Renal pelvis (tissue), 1 donor: ENCODE measurements at regions not wholly inside any gene's neighbourhood (a gene's known extent, or its start where the extent isn't known, plus 50 kb on each side); places are given as distances from the start of the nearest gene placed in this dataset.
A peak's percentile ranks its signal among the peaks of the same experiment; 100 is the strongest.

ENCODE experiments used
- DNase-seq: peaks from one replicate; pipeline ENCODE4 v3.0.0-alpha.2; 2013

DNA sequence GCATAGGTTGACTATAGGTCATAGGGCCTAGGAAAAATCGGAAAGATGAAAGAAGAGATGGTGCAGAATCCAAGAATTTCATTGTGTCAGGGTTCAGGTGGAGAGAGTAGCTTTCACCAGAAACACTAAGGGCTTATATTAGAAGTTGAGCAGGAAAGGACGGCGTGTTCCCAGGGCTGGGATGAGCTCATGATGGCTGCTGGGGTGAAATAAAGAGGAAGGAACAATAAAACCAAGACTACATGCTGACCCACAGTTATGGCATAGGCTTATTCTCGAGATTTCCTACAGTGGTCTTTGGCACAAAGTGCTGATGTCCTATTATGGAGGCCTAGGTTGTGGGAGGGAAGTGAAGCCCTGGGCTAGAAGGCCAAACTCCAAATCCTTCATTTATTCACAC lies 195.8 kb downstream of the PTEN start:
- no peak for DNase-seq

DNA sequence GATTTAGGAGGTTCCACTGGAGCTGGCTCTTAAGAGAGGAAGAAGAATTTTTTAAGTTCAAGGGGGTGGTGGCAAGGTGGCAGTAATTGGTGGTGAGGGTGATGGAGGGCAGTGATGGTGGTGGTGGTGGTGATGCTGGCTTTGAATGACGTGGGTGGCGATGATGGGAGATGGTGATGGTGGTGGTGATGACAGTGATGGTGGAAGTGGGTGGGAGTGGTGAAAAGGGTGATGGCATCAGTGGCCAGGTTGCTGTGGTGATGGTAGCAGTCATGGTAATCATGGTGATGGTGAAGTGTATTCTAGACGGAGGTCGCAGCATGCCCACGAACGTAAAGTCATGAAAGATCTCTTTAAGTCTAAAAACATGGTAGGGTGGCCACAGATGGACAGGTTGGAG lies 197.3 kb downstream of the PTEN start:
- DNase-seq = no peak

DNA sequence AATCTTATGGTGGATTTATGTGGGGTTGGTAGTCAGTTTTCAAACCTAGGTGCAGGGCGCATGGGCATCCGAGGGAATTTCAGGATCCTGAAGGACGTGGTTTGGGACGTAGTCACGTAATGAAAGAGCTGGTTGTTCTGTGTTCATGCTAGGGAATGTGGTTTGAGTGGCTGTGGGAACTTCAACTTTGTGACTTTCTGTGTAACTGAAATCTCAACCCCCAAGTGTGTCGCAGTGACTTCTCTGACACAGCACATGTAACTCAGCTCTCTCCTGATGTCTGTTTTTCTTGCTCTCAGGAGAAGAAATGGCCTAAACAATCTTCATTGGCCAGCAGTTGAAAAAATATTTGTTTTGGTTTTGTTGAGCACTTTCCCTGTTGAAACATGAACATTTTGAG lies 199.0 kb downstream of the PTEN start:
- DNase-seq = no peak

DNA sequence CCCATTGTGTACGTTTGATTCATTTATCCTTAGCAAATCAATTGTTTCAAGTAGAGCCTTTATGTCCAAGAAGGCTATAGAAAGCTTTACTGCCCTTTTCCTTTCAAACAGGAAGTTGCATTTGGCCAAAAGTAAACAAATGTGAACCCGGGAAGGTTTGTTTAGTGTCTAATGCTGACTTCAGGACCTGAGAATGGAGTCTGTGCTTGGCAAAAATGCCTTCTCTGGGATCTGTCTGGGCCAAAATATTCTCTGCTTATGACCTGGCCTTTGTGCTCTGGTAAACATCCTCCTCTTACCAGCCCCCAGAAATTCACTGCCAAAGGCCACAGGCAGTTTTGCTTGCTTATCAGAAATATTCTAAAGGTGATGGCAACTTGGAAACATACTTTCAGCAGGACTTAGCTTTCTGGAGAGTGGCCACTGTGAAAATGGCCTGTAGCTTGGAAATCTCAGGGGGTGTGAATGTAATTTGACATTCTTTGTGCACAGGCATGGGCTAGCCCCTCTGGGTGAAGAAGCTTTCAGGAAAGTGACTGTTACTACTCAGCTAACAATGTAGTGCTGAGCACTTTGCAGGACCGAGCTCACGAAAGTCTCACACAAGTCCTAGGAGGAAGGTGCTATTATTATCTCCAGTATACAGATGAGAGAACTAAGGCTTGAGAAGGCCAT lies 199.5 kb downstream of the PTEN start:
- no peak for DNase-seq

DNA sequence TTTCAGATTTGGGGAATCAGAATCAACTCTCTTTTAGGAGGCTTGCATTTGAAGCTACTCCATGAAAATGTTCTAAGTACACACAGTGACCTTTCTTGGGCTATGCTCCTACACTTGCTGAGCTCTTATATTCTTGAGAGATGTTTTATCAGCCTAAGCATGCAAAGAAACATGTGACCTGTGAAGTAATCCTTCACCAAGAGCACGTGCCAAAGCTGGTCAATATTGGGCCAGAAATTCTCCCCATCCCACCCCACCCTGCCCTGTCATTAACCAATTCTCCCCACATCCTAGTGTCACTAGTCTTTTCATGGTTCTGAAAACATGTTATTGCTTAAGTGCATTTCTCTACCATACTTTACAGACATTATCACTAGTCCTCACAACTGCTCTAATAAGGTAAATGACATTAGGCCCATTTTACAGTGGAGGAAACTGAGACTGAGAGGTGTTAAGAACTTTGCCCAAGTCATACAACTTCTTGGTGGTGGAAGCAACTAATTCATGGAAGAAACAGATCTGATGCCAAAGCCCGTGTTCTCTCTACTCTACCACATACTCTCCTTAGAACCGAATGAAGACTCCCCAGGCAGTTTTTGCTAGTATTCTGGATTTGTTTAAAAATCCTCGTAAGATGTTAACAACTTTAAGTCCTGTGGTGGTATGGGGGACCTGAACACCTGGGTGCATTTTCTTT lies 200.6 kb downstream of the PTEN start:
- DNase-seq = no peak

DNA sequence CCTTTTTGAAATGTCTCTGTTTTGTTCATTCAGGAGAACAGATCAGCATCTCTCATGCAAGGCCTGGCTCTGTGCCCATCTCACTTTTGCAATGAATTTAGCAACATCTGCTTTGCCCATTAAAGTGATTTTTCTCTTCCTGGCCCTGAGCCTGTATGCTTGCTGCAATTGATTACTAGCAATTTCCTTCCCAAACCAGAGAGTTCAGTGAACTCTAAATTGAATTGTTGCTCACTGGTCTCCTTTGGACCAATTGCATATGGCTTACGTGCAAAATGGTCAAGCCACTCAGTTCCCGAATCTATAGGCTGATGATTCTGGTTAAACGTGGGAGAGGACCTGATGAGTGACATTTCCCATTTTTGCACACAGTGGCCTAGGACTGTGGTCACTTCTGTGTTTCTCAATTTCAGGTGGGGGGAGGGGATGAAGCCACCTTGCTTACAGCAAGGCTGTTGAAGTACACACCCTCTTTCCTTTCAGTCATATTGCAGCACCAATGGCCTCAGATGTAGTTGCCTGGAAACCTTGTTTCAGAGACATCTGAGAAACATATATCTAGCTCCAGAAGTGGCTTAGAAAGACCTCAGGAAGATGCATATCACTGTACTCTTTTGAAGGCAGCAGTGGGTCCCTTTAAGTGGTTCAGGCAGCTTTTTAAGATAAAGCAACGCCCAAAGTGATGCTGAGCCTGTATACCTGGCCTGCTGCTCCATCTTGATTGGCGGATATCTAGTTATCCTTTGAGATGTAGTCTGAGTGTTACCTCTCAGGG lies 201.4 kb downstream of the PTEN start:
- no peak for DNase-seq

DNA sequence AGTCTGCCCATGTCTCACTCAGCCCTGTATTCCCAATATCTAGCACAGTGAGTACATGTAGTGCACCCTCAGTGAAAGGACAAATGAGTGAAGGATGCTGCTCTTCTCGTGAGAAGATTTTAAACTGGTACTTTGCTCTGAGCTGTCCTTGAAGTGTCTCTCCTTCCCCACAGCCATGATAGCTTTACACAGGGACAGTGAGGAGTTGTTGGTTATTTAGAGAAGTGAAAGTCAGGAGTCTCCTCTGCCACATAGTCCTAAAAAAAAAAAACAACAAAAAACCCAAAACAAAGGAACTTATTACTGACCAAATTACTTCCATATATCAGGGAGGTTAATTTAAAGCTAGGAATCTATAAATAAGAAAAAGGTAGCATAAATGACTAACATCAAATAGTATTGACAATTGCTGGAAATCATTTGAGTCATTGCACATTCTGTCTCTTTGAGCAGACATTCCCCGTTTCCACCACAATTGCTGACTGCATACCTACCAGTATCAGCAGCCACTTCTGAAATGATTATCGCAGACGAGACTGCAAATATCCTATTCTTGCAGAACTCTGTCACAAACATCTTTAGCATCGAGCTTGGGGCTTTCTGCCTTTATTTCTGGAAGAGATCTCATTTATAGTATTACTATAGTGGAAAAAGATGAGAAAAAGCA lies 202.1 kb downstream of the PTEN start:
- DNase-seq = no peak

DNA sequence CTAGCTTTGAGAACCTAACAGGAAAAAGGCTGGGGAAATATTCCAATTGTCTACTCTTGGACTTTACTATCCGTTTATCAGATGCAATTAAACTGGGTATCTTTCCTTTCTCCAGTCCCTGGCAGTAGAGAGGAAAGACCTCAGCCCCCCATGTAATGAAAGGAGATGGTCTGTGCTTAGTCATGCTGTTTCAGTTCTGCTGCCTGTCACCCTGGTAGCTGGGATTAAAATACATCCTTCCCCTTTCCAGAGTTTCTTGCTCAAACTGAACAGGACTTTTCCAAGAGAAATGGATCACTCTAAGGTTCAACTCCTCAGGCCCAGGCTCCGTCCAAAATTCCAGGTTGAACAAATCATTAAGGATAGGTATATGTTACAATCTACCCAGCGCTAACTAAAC lies 202.9 kb downstream of the PTEN start:
- DNase-seq = no peak

DNA sequence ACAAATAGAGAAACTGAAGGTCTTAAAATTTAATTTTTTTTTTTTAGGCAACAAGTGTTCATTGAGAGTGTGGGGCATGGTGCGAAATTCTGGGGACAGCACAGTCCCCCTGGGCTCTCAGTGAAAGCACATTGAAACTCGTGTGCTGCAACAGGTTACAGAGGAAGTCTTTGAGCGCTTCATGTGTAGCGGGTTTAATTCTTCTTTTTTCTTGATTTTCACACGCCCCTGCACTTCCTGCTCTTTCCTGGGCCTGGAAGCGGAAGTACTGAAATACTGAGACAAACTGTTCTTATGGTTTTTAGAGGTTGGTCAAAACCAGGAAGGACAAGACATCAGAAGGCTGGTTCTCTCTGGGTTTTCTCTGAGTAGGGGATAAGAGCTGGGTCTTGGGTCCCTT lies 203.5 kb downstream of the PTEN start:
- DNase-seq = no peak

DNA sequence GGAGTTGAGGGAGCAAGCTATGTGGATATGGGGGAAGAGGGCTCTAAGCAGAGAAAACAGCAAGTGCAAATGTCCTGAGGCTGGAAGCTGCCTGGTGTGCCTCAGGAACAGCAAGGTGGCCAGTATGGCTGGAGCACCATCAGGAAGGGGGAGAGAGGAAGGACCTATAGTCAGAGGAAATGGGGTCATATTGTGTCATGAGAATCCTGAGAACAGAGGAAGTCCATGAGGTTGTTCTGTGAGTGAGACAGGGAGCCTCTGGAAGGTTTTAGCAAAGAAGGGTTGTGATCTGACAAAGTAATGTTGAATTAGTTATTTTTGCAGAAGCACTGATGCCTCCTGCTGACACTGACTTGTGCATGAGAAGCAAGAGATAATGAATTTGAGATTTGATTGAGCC lies 204.3 kb downstream of the PTEN start:
- DNase-seq = no peak

DNA sequence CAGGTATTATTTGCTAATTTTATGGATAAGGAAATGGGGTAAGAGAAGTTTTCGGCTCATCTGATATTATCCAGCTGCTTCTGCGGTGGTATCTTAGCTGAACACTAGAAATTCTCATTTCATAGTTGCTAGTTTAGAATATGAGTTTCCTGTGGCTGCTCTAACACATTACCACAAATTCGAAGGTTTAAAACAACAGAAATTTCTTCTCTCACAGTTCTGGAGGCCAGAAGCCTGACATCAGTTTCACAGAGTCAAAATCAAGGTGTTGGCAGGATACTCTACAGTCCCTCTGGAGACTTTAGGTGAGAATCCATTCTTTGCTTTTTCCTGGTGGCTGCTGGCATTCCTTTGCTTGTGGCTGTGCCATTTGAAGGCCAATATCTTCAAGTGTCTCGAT lies 205.9 kb downstream of the PTEN start:
- DNase-seq = no peak

DNA sequence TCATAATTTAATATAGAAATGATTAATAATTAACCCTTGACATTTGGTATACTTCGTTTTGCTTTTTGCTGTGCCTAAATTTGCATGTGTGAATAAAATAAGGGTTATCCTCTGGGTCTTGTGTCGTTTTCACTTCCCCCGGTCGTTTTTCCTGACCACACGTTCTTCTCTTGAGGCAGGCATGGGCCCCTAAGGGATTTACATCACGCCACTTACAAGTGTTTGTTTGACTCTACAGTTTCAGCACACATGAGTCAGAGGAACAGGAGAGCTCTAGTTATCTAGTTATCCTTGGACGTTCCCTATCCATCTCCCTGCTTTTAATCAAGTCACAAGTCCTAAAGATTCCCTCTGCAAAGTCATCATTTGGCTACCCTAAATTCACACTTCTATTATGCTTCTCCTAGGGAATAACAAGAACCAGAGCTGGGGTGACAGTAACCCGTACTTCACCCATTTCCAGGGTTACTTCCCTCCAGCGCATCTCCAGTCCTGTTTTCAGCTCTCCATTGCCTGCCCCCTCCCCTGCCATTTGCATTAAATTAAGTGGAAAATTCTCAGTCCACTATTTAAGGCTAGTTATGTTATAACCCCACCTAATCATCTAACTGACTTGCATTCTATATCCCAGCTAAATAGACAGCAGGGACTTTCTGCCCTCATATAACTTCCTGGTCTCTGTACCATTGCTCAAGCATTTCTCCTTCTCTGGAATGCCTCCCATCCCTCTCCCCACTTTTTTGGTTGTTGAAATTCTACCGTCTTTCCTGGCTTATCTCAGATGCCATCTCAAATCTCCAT lies 206.9 kb downstream of the PTEN start:
- DNase-seq = no peak

DNA sequence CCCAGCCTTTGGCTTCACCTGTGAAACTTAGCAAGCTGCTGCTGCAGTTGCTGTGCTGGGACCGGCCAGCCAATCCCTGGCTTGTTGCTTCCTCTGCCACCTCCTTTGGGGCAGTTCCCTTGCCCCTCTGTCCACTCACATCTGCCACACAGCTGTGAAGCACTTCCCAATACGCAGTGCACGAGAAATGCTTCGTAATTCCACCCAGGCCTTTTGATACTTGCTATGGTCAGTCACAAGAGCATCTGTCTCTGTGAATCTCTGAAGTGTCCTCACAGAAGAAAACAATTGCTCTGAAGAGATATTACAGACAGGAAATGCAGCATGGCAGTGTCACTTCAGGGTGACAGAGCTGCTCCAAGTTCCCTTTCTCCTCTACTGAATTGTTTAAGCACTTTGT lies 208.5 kb downstream of the PTEN start:
- no peak for DNase-seq

DNA sequence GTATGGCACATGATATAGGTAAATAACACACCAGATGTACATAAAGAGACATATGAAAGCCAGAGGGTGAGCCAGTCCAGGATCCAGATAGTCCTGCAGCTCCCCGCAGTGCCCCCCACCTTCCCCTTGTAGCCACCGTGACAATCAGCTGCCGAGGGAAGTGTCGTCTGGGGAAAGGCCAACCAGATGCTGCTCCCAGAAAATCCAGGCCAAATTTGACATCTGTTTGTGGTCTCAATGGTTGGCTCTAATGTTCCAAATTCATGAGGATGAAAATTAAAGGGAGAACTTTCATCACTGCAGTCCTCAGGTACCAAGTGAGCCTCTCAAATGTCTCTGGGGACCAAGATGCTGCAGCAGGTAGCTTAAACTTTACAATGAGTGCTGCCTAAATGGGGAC lies 210.3 kb downstream of the PTEN start:
- DNase-seq = no peak

DNA sequence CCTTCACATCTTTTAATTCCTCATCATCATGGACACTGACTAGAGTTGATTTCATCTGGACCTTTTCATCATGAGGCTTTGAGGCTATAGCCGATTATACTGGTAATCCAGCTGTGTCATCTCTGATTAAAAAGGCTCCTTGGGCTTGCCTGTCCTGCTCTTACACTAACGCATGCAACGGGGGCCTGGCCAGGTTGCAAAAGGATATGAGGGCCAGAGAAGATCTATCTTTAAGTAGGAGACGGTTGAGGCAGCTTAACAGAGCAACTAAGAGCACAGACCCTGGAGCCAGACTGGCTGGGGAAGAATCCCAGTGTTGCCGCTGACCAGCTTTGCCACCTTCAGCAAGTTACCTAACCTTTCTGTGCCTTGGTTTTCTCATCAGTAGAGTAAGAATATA lies 211.5 kb downstream of the PTEN start:
- no peak for DNase-seq

DNA sequence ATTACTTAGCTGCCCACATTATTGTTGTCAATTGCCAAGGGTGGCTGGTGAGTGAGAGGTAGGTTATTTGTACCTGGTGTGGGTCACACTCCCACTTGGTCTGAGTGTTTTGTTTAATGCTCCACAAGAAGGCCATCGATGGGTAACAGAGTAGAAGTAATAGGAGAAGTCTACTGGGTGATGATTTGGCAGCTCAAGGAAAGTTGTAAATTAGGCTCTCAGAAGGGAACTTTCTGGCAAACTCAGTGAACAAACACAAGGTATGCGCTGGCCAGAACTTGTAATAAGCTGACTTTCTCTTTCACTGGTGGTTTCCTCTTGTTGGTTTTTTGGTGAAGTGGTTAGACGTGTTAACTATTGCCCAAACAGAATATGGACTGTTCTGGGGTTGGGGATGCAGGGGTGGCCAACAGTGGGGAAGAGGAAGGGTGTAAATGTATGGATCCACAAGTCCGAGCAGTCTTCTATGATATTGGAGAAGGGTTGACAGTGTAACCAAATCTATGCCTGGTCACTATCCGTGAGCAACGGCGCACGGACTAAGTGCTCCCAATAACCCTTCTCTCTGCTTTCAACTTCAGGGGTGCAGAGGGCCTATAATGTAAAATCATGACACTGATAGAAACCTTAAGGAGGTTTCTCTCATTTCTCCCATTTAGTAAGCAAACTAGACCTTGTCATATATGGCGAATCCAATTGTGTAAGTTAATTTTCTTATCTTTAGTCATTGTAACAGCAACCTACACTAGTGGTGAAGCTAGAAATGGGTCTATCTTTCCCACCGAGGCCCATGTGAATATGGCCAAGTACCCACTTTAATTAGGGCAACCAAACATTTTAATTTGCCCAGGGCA lies 212.8 kb downstream of the PTEN start:
- peak; percentile 19 for DNase-seq

DNA sequence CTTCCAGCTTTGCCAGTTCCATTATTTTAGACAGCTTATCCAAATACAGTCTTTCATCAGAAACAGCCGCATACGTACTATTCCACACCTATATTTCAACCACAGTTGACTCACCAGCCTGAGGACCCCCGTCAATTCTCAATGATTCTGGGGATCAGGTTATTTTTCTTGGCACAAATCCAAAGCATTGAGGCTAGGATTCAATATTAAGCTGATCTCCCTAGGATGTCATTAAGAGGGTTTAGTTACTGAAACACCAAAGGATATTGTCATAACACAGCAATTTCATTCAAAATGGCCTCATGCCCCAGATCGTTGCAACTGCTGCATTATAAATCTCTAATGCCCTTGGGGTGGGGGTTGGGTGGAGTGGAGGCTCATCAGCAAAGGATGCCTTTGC lies 214.6 kb downstream of the PTEN start:
- no peak for DNase-seq

DNA sequence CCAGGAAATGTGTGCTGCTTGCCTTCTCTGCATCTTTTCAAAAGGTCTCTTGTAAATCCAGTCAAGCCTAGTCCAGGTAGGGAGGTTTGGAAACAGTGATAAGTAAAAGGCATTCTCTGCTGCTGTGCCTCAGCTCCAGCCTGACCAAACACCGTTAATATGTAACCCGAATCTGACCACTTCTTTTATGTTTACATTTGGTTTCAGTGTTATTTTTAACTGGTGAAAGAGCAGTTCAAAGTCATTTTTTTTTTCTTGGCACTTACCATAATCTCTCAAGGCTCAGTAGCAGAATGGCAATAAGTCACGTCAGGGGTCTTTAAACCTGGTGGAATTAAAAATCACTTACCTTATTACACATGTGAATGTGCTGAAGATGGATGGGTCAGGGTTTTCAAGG lies 216.8 kb downstream of the PTEN start:
- DNase-seq = peak; percentile 48

DNA sequence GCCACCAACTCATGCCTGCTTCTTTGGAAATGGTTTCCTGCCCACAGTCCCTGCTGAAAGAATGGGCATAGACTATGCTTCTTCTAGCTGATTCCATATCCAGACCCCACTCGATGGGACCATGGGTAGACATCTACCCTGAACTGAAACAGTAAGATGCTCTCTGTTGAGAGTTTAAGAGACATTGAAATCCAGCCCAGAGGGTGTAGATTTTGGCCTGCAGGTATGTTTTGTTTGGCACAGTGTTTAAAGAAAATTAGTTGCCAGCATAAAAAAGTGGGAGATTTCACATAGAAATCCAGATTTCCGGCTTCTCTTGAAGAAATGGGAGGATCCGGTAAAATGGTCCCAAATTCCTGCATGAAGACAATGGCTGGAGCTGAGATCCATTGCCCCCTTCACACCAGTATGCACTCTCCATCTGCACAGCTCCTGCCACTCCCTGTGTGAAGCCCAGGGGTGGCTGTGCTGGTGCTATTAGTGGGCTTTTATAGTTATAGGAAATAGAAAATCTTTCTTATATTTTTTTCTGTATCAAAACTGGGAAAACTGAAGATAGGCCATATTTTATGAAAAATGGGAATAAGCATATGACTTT lies 218.1 kb downstream of the PTEN start:
- DNase-seq = no peak

DNA sequence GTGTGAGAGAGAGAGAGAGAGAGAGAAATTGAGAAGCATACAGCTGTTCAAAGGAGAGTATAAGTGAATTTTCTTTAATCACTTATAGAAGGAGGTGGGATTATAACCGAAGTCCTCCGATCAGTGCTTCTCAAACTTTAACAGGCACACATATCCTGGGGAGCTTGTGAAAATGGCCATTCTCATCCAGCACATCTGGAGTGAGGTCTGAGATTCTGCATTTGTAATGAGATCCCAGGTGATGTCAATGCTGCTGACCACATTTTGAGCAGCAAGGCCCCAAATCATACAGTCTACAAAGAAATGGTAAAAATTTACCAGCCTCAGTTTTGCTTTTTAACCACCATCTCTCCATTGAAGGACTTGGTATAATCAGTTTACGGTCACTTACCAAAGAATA lies 219.0 kb downstream of the PTEN start:
- no peak for DNase-seq
